DMS153 treated with DMSO at 0.1 percent for 48 hours (cell line): ENCODE measurements at regions not wholly inside any gene's neighbourhood (a gene's known extent, or its start where the extent isn't known, plus 50 kb on each side); places are given as distances from the start of the nearest gene placed in this dataset.
"Not testable (repeated sequence)": the region's sequence is repeated elsewhere in the genome, so short reads cannot be mapped to it uniquely, and the experiment has no call there.

Source experiments
- DNase-seq: peaks from one replicate; lab custom pipeline; 2025; ENCODE audit not compliant: unreplicated experiment; lab: John Stamatoyannopoulos, UW

DNA sequence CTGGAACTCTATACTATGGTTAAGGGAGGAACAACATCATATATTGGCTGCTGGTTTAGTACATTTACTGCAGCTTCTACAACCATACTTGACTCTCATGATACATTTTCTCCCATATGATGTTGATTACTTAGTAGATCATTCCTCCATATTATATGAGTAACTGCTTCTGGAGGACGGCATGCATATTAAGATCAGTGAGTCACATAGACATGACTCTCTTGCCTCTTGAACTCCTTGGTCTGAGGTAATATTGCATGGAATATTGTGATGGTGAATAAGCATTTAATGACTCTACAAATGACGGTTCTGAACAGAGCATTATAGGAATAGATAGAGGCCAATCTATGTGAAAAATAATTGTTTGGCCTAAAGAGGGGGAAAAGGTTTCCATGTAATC lies 418.8 kb upstream of the SPHKAP start:
- no peak for DNase-seq

DNA sequence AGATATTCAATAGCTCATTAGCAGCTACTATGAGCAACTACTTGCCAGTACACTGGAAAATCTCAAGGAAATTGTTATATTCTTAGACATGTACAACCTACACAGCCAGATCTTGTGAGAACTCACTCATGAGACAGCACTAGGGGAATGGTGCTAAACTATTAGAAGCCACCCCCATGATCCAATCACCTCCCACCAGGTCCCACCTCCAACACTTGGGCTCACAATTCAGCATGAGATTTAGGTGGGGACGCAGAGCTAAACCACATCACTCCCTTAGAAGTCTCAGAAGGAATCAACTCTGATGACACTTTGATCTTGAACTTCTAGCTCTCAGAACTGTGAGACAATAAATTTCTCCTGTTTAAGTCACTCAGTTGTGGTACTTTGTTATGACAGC lies 418.3 kb upstream of the SPHKAP start:
- no peak for DNase-seq

DNA sequence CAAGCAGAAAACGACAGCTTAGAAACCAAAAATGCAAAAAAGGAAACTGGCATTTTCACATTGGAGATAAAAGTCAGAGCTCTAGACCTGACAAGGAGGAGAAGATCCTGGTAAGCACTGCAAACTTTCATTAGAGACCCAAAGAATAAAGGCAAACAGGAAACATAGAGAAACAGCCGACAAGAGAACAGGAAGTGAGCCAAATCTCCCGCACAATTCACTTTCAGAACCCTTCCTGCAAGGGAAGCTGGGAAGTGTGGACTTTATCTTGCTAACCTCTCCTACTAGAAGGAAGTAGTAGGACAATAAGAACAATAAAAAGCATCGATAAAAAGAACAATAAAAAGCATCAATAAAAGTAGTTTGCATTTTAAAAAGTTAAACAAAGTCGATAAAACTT lies 417.8 kb upstream of the SPHKAP start:
- DNase-seq = no peak

DNA sequence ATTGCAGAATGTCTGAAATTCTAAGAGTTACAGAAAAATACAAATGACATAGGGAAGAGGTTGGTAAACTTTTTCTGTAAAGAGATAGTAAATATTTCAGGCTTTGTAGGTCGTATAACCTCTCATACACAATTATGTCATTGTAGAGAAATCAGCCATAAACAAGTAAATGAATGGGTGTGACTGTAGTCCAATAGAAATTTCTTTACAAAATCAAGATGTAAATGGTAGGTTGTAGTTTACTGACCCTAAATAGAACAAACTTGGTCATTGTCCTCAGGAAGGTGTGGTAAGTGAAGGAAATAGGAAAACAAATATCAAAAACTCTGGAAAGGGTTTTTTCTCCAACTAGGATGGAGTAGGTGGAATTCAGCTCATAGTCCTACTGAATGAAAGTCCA lies 415.5 kb upstream of the SPHKAP start:
- DNase-seq = no peak

DNA sequence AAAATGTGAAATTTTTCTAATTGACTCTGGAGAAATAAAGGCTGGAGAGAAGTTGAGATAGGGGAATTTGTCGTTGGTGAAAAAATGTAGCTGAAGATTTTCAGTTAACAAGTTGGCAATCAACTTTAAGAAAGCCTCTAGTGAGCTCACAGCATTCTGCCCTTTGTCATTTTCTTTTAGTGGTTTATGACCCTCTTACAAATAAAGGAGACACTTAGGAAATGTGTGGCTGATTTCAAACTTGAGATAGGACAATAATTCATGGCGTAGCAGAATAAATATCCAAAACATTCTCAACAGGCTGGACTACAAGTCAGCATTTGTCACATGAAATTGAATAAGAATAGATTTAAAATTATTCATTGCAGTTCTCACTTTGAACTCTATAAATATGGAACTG lies 412.5 kb upstream of the SPHKAP start:
- DNase-seq = no peak

DNA sequence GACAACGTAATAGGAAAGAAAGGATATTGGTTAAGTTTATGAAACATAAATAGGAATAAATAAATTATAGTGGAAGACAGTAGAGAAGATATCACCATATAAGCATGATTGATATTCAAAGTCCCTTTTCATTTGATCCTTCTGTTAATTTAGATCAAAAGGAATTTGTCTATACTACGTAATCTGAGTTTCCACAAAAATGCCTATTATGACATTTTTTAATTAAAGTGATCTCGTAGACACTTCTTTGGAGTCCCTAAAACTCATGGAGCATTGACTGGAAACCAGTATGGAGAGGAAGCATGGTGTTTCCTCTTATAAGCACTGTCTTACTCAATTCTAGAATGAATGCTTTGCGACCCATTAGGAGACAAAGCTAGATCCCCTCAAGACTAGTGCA lies 411.4 kb upstream of the SPHKAP start:
- no peak for DNase-seq

DNA sequence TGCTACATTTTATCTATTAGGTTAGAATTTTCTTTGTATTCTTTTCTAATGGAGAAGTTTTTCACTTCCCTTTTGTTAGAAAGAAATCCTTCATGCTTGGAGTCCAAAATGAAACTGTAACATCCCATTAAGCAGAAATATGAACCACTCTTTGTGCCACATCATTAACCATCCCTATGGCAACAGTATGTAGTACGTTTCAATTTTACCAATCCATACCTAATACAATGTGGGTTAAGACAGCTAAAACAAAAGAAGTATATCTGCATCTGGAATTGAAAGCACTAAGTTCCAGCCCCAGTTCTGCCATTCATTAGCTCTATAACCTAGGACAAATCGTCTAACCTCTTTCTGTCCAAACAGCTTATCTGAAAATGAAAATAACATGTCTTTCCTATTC lies 409.2 kb upstream of the SPHKAP start:
- no peak for DNase-seq

DNA sequence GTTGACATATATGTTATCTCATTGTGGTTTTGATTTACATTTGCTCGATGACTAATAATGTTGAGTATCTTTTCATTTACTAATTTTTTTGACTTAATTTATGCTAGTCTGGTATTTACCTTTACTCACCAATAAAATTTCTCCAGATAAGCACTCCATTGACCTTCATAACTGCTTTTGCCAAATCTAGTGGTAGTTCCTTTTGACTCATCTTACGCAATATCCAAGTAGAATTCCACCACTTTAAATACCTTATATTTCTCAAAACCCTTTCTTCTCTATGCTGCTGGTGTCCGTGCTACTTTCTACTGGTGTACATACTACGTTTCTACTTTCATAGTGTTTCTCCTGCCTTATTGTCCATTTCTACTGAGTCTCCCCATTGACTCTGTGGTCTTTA lies 407.6 kb upstream of the SPHKAP start:
- DNase-seq = no peak

DNA sequence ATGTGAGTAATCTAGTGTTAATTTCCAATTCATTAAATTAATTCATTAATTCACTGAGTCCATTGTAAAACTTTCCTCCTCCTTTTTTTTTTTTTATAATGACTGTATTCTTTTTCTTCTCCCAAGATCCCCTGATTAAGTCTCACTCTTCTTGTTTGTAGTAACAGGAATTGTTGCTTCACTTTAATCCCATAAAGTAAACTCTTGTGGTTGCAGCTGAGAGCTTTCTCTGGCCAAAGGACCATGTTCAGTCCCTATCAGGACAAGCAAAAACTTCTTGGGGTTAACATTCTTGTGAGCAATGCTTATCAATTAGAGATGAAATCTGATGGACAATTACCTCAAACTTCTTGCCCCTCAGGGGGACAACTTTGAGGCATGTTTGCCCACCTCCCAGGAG lies 400.2 kb upstream of the SPHKAP start:
- no peak for DNase-seq

DNA sequence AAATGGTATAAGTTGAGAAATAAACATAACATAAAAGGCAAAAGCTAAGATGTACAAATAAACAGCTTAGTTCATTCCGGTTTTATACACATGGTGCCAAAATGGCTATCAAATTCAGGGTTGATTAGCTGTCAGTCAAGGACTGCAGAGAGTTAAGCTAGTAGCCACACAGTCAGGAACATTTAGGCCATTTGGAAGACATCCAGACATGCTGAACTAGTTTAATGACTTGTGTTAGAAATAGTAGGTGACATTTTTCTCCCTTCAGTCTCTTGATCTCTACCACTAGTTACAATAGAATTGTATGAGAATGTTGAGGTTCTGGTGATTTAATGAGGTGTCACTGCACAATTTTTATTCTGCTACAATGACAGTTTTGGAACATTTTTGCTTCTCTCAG lies 394.4 kb upstream of the SPHKAP start:
- no peak for DNase-seq

DNA sequence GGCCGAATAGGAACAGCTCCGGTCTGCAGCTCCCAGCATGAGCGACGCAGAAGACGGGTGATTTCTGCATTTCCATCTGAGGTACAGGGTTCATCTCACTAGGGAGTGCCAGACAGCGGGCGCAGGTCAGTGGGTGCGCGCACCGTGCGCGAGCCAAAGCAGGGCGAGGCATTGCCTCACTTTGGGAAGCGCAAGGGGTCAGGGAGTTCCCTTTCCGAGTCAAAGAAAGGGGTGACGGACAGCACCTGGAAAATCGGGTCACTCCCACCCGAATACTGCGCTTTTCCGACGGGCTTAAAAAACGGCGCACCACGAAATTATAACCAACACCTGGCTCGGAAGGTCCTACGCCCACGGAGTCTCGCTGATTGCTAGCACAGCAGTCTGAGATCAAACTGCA lies 386.8 kb upstream of the SPHKAP start:
- not testable (repeated sequence) for DNase-seq

DNA sequence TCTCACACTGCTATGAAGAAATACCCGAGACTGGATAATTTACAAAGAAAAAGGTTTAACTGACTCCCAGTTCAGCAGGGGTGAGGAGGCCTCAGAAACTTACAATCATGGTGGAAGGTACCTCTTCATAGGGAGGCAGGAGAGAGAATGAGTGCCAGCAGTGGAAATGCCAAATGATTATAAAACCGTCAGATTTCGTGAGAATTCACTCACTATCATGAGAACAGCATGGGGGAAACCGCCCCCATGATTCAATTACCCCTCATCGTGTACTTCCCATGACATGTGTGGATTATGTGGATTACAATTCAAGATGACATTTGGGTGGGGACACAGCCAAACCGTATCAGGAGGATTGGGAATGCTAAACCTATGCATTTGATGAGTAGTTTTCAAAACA lies 380.3 kb upstream of the SPHKAP start:
- DNase-seq = no peak

DNA sequence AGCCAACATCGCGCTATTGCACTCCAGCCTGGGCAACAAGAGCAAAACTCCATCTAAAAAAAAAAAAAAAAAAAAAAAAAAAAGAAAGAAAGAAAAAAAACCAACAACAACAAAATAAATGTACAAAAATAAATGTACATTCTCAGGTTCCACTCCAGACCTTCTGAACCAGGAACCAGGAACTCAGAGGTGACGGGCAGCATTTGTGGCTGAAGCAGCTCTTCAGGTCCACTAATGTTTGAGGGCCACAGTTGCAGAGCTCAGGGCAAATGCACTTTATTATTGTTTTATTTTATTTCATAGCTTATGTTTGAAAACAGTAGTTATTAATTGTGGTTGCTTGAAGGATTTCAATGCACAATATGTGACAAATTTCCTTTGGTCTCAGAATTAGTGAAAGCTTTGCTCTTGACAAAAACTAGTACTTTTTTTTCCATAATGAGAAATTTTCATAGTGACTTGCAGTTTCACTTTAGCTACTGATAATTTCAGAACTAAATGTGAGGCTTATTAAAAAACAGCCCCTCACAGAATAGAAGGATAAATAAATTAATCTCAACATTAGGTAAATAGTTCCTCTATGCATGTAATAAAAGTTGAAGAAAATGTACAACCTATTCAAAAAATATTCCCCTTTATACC lies 378.4 kb upstream of the SPHKAP start:
- no peak for DNase-seq

DNA sequence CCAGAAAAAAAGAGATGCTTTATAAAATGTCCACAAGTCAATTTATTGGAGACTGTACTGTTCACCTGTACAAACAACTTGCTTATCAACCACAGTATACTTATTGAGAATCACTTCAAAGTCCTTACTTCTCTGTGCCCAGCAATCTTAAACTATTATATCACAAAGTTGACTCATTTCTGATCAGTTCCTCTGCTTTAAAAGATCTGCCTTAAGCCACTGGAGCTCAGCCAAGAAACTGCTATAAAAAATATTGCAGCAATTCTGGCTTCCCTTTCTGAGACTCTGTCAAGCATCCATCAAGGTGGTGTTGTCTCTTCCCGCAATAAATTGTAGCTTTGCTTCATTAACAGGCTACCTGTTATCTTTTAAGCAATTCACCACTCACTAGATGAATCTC lies 375.2 kb upstream of the SPHKAP start:
- DNase-seq = no peak

DNA sequence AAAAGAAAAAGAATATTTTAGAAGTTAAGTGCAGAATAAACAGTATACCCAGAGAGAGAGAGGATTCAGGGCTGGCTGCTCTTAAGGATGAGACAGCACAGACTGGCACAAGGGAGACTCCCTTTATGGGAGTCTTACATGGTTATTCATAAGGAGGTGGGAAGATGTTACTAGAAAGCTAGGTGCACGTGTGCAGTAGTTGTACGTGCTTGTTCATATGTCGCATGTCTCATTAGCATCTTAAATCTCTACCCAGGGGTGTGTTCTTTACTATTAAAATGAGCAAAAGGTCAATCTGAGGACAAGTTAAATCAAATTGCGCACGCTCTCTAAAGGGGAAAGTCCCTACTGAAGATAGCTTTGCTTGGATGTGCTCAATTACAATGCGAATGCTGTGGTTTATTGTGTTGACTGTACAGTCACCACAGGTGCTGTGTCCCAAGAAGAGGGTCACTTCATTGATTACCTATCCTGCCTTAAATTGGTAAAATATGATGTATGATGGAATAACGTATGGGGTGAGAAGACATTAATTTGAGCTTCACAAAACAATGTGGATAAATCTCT lies 368.0 kb upstream of the SPHKAP start:
- DNase-seq = no peak

DNA sequence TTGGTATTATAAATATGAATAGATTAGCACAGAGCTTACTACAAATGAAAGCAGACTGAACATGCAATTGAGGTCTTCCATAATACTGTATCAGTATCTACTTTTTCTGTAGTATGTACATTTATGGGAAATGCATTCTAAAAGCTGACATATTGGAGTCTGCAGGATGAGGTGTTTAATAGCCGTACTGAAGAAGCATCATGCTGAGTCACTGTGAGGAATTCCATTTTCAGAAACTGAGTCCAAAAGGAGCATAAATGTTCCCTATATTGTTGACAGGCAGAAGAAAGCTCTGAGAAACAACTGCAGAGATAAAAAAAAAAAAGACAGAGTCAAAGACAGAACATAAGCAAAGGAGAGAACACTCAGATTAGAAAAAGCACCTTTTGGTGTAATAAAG lies 366.7 kb upstream of the SPHKAP start:
- DNase-seq = no peak

DNA sequence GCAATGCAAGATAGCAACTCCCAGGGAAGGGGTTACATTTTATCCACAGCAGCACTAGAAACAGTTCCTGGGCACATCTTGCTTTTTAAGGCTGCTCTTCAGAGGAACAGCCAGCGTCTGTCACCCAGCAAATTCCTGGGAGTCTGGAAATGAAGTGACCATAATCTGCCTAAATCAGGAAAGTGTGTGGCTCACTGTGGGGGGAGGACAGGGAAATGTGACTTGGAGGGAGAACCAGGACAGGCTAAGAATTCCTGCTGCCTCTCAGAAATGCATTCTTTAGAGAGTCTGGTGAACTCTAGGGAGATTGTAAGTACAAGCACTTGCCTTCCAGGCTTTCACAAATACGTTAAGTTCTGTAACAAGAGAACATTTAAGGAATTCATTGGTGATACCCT lies 364.3 kb upstream of the SPHKAP start:
- DNase-seq = no peak

DNA sequence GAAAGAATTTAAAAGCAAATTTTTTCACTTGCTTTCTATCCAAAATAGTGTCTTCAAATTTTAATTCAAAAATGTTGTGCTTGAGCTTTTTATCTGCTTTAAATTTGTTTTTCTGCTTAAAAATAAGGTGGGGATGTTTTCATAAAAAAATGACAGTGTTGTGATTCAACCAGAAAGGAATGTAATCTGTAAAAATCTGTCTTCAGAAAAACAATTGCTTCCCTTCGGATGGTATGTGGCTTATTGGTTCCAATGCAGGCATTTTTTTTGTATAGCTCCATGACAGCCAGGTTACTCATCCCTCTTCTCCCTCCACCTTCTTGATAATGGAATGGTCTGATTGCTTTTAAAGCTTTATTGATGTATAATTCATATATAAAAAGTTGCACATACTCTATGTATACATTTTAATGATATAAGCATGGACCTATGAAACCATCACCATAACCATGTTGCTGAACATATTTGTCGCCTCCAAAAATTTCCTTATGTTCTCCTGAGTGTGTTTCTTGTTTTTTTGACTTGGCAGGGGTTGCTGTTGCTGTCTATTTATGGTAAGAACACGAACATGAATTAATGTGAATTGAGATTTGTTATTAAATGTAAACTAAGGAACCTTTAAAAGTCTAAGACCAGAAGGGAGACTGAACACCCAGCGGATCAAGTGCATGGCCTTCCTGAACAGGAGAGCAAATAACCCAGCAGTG lies 363.7 kb upstream of the SPHKAP start:
- no peak for DNase-seq

DNA sequence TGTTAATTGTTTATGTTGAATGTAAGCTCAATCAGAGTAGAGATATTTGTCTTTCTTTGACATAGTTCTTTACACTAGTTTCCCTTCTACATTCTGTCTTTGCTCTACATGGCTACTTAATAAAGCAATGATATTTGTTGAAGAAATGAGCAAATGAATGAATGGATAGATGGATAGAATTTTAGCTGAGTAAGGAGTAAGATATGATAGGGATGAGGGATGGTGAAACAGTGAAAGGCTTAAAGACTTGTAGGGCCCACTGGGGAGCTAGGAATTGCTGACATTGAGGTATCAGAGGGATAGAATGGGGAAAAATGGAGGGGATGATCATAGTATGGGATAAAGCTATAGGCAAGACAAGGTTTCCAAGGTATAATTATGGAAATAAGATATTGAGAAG lies 361.6 kb upstream of the SPHKAP start:
- no peak for DNase-seq

DNA sequence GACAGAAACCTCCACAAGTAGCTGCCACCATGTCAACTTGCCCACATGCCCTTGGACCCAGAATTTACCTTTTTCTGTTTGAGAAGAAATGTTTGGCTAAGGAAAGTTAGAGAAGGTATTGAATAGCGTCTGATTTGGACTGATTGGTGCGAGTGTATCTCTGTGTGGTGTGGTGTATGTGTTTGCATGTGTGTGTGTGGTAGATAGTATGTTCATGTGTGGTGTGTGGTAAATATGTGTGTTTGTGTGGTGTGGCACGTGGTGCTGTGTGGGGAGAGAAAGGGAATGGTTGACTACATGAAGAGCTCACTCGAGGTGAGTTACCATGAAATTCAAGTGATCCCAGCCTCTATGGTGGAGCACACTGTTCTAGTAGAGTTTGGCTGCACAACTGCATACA lies 360.8 kb upstream of the SPHKAP start:
- no peak for DNase-seq

DNA sequence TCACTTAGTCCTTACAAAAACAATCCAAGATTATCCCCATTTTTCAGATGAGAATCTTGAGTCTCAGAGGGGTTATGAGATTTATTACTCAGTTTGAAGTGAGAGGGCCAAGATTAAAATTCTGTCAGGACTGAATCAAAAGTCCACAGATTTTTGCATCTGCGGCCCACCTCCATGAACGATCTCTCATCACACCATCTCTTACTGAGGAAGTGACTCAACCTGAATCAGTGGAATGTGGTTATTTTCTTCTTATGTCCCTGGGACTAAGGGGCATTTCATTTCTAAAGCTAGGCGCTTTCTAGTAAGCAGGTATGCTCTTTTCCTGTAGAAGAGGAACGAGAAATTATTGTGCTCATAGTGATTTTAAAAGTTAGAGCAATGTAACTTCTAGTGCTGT lies 360.3 kb upstream of the SPHKAP start:
- no peak for DNase-seq

DNA sequence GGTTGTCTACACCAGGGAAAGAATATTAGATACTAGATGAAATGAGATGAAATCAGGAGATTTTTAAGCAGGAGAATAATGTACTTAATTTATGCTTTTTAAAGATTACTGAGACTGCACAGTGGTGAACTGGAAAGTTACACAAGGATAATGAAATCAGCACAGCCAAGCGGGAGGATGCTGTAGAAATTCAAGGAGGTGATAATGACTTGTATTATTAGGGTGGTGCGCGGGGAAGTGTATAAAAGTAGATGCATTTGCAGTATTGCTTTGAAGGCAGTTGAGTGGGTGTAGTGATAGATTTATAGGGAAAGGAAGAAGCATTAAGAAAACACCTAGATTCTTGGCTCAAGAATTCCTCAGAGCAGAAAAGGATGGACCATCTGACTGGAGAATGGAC lies 359.5 kb upstream of the SPHKAP start:
- no peak for DNase-seq

DNA sequence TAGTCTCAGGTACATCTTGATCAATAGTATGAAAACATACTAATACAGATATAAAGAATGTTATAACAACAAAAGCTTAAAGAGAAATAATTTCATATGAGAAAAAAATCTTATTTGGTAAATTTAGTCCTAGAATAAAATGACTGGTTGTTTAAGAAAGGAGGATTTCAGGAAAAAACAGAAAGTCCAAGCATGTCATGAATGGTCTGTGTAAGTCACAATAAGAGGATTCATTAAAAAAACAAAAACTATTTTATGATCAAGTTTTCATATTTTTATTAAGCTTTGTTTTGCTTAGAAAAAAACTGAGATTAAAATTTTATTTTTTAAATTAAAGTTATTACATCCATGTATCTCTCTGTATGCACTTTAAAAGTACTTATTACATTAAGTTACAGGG lies 353.9 kb upstream of the SPHKAP start:
- DNase-seq = no peak
